AG09309 (cell line): ENCODE measurements at regions not wholly inside any gene's neighbourhood (a gene's known extent, or its start where the extent isn't known, plus 50 kb on each side); places are given as distances from the start of the nearest gene placed in this dataset.
"Not testable (repeated sequence)": the region's sequence is repeated elsewhere in the genome, so short reads cannot be mapped to it uniquely, and the experiment has no call there.

Experiments used
- DNase-seq: peaks from one replicate; pipeline ENCODE4 v3.0.0-alpha.2; 2010; ENCODE audit warnings: low read depth
- H3K4me3 ChIP-seq: 2 replicates; pipeline ENCODE4 v1.5.1; 2011; ENCODE audit warnings: mild to moderate bottlenecking, low read depth, low read length, moderate library complexity; ENCODE audit not compliant: control insufficient read depth
- CTCF ChIP-seq: IDR thresholded peaks from 2 replicates; pipeline ENCODE4 v1.5.1; 2011; ENCODE audit warnings: mild to moderate bottlenecking, low read depth, low read length, inconsistent platforms; ENCODE audit not compliant: insufficient read depth, control insufficient read depth; ENCODE audit errors: missing control alignments

- TF ChIP-seq CTCF, result no peak
- DNase-seq, result no peak
- H3K4me3 ChIP-seq, result no peak overlapping the region
These were observed 68.0 kb upstream of the MAP9 start for GRCh38 chr4:155444721-155445120.

GRCh38 chr4:155442267-155443105 lies 65.7 kb upstream of the MAP9 start:
- TF ChIP-seq CTCF, result peak; percentile 94
- DNase-seq, result peak; percentile 21
- H3K4me3 ChIP-seq, result no peak overlapping the region

- TF ChIP-seq CTCF, result no peak
- DNase-seq, result no peak
- no peak overlapping the region for H3K4me3 ChIP-seq
These were observed 64.7 kb upstream of the MAP9 start for GRCh38 chr4:155441475-155441874.

GRCh38 chr4:155439760-155440159 lies 63.0 kb upstream of the MAP9 start:
- DNase-seq, result not testable (repeated sequence)

GRCh38 chr4:155434904-155435303 lies 58.1 kb upstream of the MAP9 start:
- no peak for DNase-seq
- TF ChIP-seq CTCF, result no peak
- H3K4me3 ChIP-seq, result no peak overlapping the region

More at GRCh38 chr4:155439760-155440159, 63.0 kb upstream of the MAP9 start:
- not testable (repeated sequence) for H3K4me3 ChIP-seq

- H3K4me3 ChIP-seq, result no peak overlapping the region
- TF ChIP-seq CTCF, result no peak
- DNase-seq, result no peak
These were observed 57.6 kb upstream of the MAP9 start for GRCh38 chr4:155434366-155434765.

- no peak for TF ChIP-seq CTCF
- no peak overlapping the region for H3K4me3 ChIP-seq
- no peak for DNase-seq
These were observed 57.0 kb upstream of the MAP9 start for GRCh38 chr4:155433636-155434360.
